H9 (cell line): ENCODE measurements at regions not wholly inside any gene's neighbourhood (a gene's known extent, or its start where the extent isn't known, plus 50 kb on each side); places are given as distances from the start of the nearest gene placed in this dataset.

Source experiments
- DNase-seq: peaks from one replicate; pipeline ENCODE4 v3.0.0-alpha.2; 2017
- H2AFZ ChIP-seq: one replicate; pipeline ENCODE4 v1.6.1; 2013; ENCODE audit warnings: mild to moderate bottlenecking, low read length, control low read depth, moderate library complexity
- H2AK5ac ChIP-seq: 2 replicates; pipeline ENCODE4 v1.6.1; 2013; ENCODE audit warnings: low read length, control low read depth, mixed read lengths; ENCODE audit not compliant: insufficient read length
- H2BK120ac ChIP-seq: one replicate; pipeline ENCODE4 v1.6.1; 2013; ENCODE audit warnings: low read depth, mild to moderate bottlenecking, low read length, control low read depth, inconsistent platforms; ENCODE audit not compliant: poor library complexity, severe bottlenecking
- H2BK12ac ChIP-seq: 2 replicates; pipeline ENCODE4 v1.6.1; 2013; ENCODE audit warnings: low read length, control low read depth, mixed read lengths, low read depth; ENCODE audit not compliant: insufficient read length
- H2BK15ac ChIP-seq: 2 replicates; pipeline ENCODE4 v1.6.1; 2013; ENCODE audit warnings: low read depth, low read length, control low read depth
- H2BK20ac ChIP-seq: one replicate; pipeline ENCODE4 v1.6.1; 2013; ENCODE audit warnings: low read depth, mild to moderate bottlenecking, low read length, control low read depth, inconsistent platforms; ENCODE audit not compliant: poor library complexity, severe bottlenecking
- H2BK5ac ChIP-seq: 2 replicates; pipeline ENCODE4 v1.6.1; 2013; ENCODE audit warnings: low read length, control low read depth, mixed read lengths; ENCODE audit not compliant: insufficient read length
- H3K14ac ChIP-seq: 2 replicates; pipeline ENCODE4 v1.6.1; 2013; ENCODE audit warnings: low read length, control low read depth; ENCODE audit not compliant: insufficient read depth
- H3K18ac ChIP-seq: 2 replicates; pipeline ENCODE4 v1.6.1; 2013; ENCODE audit warnings: low read depth, mild to moderate bottlenecking, mixed read lengths, low read length, control low read depth; ENCODE audit not compliant: insufficient read length
- H3K23ac ChIP-seq: 2 replicates; pipeline ENCODE4 v1.6.1; 2013; ENCODE audit warnings: low read length, control low read depth, mixed read lengths, low read depth; ENCODE audit not compliant: insufficient read length
- H3K23me2 ChIP-seq: 2 replicates; pipeline ENCODE4 v1.6.1; 2013; ENCODE audit warnings: low read depth, mild to moderate bottlenecking, mixed read lengths, low read length, control low read depth; ENCODE audit not compliant: insufficient read length, poor library complexity, severe bottlenecking
- H3K27ac ChIP-seq: 2 replicates; pipeline ENCODE4 v1.5.1; 2013; ENCODE audit warnings: low read length, control low read depth, mixed read lengths, low read depth; ENCODE audit not compliant: insufficient read length
- H3K27me3 ChIP-seq: 2 replicates; pipeline ENCODE4 v1.6.1; 2013; ENCODE audit warnings: low read length, control low read depth, inconsistent platforms; ENCODE audit not compliant: insufficient read depth
- H3K4ac ChIP-seq: 2 replicates; pipeline ENCODE4 v1.6.1; 2013; ENCODE audit warnings: low read depth, mild to moderate bottlenecking, control low read depth, inconsistent platforms, low read length, moderate library complexity
- H3K4me1 ChIP-seq: 2 replicates; pipeline ENCODE4 v1.6.1; 2013; ENCODE audit warnings: low read length, control low read depth, inconsistent platforms; ENCODE audit not compliant: insufficient read depth
- H3K4me2 ChIP-seq: 2 replicates; pipeline ENCODE4 v1.6.1; 2013; ENCODE audit warnings: low read length, control low read depth, mixed read lengths; ENCODE audit not compliant: insufficient read length, insufficient read depth
- H3K56ac ChIP-seq: 2 replicates; pipeline ENCODE4 v1.6.1; 2013; ENCODE audit warnings: low read depth, mild to moderate bottlenecking, mixed read lengths, low read length, control low read depth; ENCODE audit not compliant: insufficient read length
- H3K79me1 ChIP-seq: 2 replicates; pipeline ENCODE4 v1.6.1; 2013; ENCODE audit warnings: low read depth, mild to moderate bottlenecking, moderate library complexity, low read length, control low read depth, inconsistent platforms; ENCODE audit not compliant: insufficient read depth, poor library complexity, severe bottlenecking
- H3K79me2 ChIP-seq: 2 replicates; pipeline ENCODE4 v1.6.1; 2013; ENCODE audit warnings: low read length, control low read depth, inconsistent platforms; ENCODE audit not compliant: insufficient read depth
- H3K9ac ChIP-seq: 2 replicates; pipeline ENCODE4 v1.6.1; 2013; ENCODE audit warnings: low read length, control low read depth, mixed read lengths; ENCODE audit not compliant: insufficient read length; ENCODE audit errors: extremely low read depth
- H3K9me3 ChIP-seq: one replicate; pipeline ENCODE4 v1.6.1; 2013; ENCODE audit warnings: low read depth, low read length, inconsistent platforms; ENCODE audit not compliant: control insufficient read depth
- H3T11ph ChIP-seq: one replicate; pipeline ENCODE4 v1.6.1; 2013; ENCODE audit warnings: mild to moderate bottlenecking, low read length, control low read depth, inconsistent platforms
- H4K20me1 ChIP-seq: one replicate; pipeline ENCODE4 v1.6.1; 2013; ENCODE audit not compliant: control insufficient read depth, insufficient read length, insufficient read depth
- H4K5ac ChIP-seq: 2 replicates; pipeline ENCODE4 v1.6.1; 2013; ENCODE audit warnings: low read depth, mild to moderate bottlenecking, mixed read lengths, low read length, control low read depth; ENCODE audit not compliant: insufficient read length
- H4K8ac ChIP-seq: replicated peaks from 2 replicates; pipeline ENCODE4 v1.6.1; 2013; ENCODE audit warnings: low read length, control low read depth, mixed read lengths, low read depth; ENCODE audit not compliant: insufficient read length
- H4K91ac ChIP-seq: 2 replicates; pipeline ENCODE4 v1.6.1; 2013; ENCODE audit warnings: low read depth, mild to moderate bottlenecking, moderate library complexity, mixed read lengths, low read length, control low read depth; ENCODE audit not compliant: insufficient read length
- H3K27ac Mint-ChIP-seq, 3 experiments: 2 replicates in 2 of 3; 3 replicates in 1 of 3; pipeline ENCODE4 v1.8.0; 2020 to 2021; ENCODE audit warnings: mixed read lengths in 3 of 3, mild to moderate bottlenecking in 1 of 3, moderate library complexity in 1 of 3
- H3K27me3 Mint-ChIP-seq: 2 replicates; pipeline ENCODE4 v1.8.0; 2021; ENCODE audit warnings: low read depth, mild to moderate bottlenecking, moderate library complexity, mixed read lengths
- H3K36me3 Mint-ChIP-seq, 3 experiments: 2 replicates in 2 of 3; 3 replicates in 1 of 3; pipeline ENCODE4 v1.8.0; 2020 to 2021; ENCODE audit warnings: low read depth in 3 of 3, mixed read lengths in 3 of 3; ENCODE audit not compliant: insufficient read depth in 1 of 3
- H3K4me1 Mint-ChIP-seq, 2 experiments: 2 replicates each; pipeline ENCODE4 v1.8.0; 2020; ENCODE audit warnings: mixed read lengths in 2 of 2
- H3K4me3 Mint-ChIP-seq, 2 experiments: 2 replicates in 1 of 2; 3 replicates in 1 of 2; pipeline ENCODE4 v1.8.0; 2020 to 2021; ENCODE audit warnings: mild to moderate bottlenecking in 2 of 2, mixed read lengths in 2 of 2, moderate library complexity in 1 of 2
- H3K9me3 Mint-ChIP-seq, 2 experiments: 2 replicates in 1 of 2; 3 replicates in 1 of 2; pipeline ENCODE4 v1.8.0; 2020; ENCODE audit warnings: mild to moderate bottlenecking in 2 of 2, mixed read lengths in 2 of 2, moderate library complexity in 1 of 2
- CTCF ChIP-seq: fragments of 200-600 bp; sonication (generic); conservative IDR thresholded peaks from 3 replicates; pipeline ENCODE4 v1.8.0; 2021; ENCODE audit warnings: antibody characterized with exemption, mild to moderate bottlenecking
- WGBS: extraction: QIAGEN DNeasy Blood & Tissue Kit; methylation state at CpG from one replicate; pipeline ENCODE4 v1.1.7; 2013; ENCODE audit warnings: missing lambda C conversion rate, low lambda C conversion rate, mixed read lengths; ENCODE audit not compliant: insufficient read length; ENCODE audit errors: extremely low coverage; 5-methylcytosine and 5-hydroxymethylcytosine counted together

- WGBS = no CpG with 5 or more reads among the region's 7 CpGs
- TF ChIP-seq CTCF = no peak
- H3K9ac ChIP-seq = no peak overlapping the region
These were observed 409.5 kb upstream of the IRX1 start for GRCh38 chr5:3186156-3186555.

More at GRCh38 chr5:3186156-3186555, 409.5 kb upstream of the IRX1 start:
- H3K27ac Mint-ChIP-seq = no peak overlapping the region
- no peak overlapping the region for H4K91ac ChIP-seq
- H3K79me2 ChIP-seq = no peaks in the 10 kb centered on the region
- H3K9me3 ChIP-seq = no peaks in the 10 kb centered on the region
- no peak for DNase-seq
- H4K8ac ChIP-seq = no peak overlapping the region
- H3K79me1 ChIP-seq = no peaks in the 10 kb centered on the region
- no peak overlapping the region for H2BK15ac ChIP-seq
- H2BK12ac ChIP-seq = no peak overlapping the region
- no peak overlapping the region for H3K27ac ChIP-seq
- no peaks in the 10 kb centered on the region for H3K36me3 Mint-ChIP-seq
- H2AFZ ChIP-seq = no peak overlapping the region
- H3K4me1 ChIP-seq = no peaks in the 10 kb centered on the region
- H3K4me2 ChIP-seq = no peak overlapping the region
- H2AK5ac ChIP-seq = no peak overlapping the region
- H3K4me1 Mint-ChIP-seq = peaks cover 26 to 32% of the 10 kb centered on the region in 2 experiments
- no peak overlapping the region for H3T11ph ChIP-seq
- H3K4ac ChIP-seq = no peak overlapping the region
- H3K14ac ChIP-seq = no peak overlapping the region
- no peak overlapping the region for H2BK5ac ChIP-seq
- no peak overlapping the region for H2BK20ac ChIP-seq
- H3K18ac ChIP-seq = no peak overlapping the region
- no peak overlapping the region for H3K56ac ChIP-seq
- no peaks in the 10 kb centered on the region for H3K27me3 Mint-ChIP-seq
- no peaks in the 10 kb centered on the region for H4K20me1 ChIP-seq
- no peak overlapping the region for H3K4me3 Mint-ChIP-seq
- no peaks in the 10 kb centered on the region; a peak in 1 of 5 replicates for H3K9me3 Mint-ChIP-seq
- H4K5ac ChIP-seq = no peak overlapping the region
- H3K27me3 ChIP-seq = no peaks in the 10 kb centered on the region
- H2BK120ac ChIP-seq = no peak overlapping the region
- H3K23me2 ChIP-seq = no peaks in the 10 kb centered on the region
- H3K23ac ChIP-seq = no peak overlapping the region
